ENCODE measurements at regions not wholly inside any gene's neighbourhood (a gene's known extent, or its start where the extent isn't known, plus 50 kb on each side); places are given as distances from the start of the nearest gene placed in this dataset.
A peak's percentile ranks its signal among the peaks of the same experiment; 100 is the strongest.
"Not testable (repeated sequence)": the region's sequence is repeated elsewhere in the genome, so short reads cannot be mapped to it uniquely, and the experiment has no call there.

DNA sequence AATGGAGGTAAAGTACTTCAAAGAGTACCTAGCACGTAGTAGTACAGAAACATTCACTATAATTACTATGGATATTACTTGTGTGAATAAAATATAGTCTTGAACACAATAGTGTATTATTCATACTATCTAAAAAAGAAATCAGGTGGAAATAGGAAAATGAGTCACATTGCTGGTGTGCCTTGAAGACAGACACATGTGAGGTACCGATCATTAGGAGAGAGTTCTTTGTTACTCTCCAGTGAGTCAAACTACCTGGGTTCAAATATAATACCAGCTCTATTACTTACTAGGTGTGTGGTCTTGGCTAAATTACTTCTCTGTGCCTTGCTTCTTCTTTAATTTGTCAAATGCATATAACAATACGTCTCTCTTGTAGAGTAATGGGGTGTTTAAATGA is 50.8 kb upstream of the BEND6 start:
- DNase-seq (ENCODE audit: low read depth in 2 of 3, low spot score in 2 of 3), result no peak

DNA sequence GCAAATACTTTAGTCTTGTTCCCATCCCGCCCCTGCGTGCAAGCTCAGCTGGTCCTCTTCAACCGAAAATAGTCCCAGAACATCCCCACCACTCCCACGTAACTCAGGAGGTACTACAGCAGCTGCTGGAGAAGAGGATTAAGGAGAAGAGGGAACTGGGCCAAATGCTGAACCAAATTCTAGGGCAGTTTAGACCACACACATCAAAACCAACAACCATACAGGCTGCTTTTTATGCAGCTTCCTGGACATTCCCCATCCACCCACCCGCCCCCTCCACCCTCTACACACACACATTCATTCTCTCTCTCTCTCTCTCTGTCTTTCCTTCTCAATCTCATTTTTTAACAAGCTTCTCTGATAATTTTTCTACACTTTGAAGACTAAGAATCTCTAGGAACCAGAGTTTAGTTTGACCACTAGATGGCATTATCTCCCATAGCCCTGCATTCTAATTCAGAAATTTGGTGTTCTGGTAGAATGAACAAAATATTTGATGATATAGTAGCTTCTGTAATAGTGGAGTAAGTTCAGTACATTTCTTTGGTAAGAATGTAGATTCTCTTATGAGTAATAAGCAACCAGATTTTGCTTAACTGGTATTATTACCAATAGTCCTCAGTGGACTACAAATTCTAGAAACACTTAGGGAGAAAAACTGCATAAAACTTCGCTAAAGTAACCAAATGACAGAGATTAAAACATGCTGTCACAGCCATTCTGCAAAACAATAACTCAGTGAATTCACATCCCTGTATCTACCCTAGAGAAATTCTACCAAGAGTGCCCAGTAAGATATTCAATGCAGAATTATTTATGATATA is 52.1 kb upstream of the BEND6 start:
- peak in 2 of 3 donors; percentile 22 to 65 for DNase-seq (ENCODE audit: low read depth in 2 of 3, low spot score in 2 of 3)

DNA sequence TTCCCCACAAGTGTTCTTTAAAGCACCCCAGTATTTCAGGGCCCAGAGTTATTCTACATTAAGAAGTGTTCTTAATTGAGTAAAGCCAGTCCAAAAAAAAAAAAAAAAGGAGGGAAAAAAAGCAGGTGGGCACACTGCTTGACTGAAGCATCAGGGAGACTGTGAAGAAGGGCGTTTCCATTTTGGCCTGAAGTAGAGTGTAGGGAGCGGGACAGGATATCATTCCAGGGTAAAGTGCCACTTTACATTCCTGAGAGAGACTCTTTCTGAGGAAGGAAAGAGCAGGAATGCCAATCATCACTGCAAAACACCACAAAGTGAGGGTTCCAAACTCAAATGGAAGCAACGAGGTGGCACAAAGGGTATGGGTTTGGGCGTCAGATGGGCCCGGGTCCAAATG is 54.1 kb upstream of the BEND6 start:
- no peak for DNase-seq (ENCODE audit: low read depth in 2 of 3, low spot score in 2 of 3)

DNA sequence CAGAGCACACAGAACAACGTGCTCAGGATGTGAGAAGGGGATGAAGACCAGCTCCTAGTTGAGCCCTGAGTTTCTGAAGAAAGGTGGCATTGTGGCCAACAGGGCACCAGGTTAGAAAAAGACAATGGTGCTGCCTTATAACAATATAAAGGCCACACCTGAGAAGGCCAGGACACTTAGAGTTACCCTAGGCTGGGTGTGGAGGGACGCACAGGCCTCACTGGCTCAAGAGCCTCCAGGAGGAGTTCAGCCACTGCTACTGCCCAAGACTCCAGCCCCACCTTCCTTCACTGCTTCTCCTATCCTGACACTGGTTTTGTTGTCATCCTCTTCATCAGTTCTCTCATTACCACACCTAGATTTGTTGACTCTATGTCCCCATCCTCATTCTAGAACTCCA is 55.2 kb upstream of the BEND6 start:
- DNase-seq (ENCODE audit: low read depth in 2 of 3, low spot score in 2 of 3), result no peak

DNA sequence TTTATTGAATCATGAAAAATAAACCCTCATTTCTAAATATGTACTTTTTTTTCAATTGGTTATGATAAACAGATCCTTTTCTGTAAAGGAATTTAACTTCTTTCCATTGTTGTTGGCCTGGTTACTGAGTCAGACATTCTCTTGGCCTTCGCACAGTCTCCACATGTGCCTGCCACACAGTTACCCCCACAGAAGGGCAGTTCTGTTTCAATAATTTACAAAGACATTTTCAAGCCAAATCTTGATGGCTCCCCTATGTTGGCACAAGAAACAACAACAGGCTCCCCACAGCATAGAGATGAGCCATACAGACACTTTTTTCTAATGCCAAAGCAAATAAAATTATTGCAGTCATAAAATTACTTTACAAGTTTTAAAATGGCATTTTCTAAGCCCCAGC is 55.6 kb upstream of the BEND6 start:
- DNase-seq (ENCODE audit: low read depth in 2 of 3, low spot score in 2 of 3), result no peak

DNA sequence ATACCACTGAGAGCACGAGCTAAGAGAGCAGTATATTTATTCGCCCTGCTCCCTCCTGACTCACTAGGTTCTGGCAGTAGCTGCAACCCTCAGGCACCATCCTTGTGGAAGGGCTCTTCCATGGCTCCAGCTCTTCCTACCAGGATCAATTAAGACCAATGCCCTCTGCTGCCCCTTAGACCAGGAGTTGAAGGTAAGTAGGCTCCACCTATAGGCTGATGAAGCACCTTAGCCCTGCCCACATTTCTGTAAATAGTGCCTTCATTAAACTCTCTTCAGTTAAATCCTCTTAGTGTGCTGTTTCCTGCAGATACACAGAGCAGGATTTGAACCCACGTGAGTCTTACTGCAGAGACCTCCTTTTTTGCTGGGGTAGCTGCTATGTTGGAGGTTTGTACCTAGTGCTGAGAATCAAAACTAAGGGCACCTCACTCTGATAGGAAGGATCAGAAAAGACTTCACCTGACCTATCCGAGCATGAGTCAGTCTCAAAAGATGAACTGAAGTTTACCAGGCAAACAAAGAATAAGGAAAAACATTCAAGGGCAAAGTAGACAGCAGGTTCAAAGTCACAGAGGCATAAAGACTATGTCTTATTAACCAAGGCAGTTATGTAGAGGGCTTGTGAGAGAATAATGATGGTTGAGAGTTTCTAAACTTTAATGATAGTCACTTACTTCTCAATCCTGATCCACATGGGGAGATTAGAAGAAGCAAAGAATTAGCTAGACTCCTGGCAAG is 56.9 kb upstream of the BEND6 start:
- no peak for DNase-seq (ENCODE audit: low read depth in 2 of 3, low spot score in 2 of 3)

DNA sequence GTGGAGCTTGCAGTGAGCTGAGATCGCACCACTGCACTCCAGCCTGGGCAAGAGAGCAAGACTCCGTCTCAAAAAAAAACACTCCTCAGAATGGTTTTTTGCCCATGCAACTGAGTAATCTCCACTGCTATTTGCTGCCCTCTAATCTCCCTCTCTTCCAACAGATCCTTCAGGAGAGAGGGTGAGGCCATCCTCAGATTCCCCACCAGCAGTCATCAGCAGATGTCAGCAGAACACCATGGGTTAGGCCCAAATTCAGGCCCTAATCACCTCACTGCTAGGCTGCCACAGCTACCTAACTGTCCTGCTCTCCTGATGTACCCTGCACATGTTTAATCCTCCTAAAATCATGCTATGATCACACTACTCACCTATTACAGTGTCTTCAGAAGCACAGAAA is 63.2 kb upstream of the BEND6 start:
- DNase-seq (ENCODE audit: low read depth in 2 of 3, low spot score in 2 of 3), result no peak

DNA sequence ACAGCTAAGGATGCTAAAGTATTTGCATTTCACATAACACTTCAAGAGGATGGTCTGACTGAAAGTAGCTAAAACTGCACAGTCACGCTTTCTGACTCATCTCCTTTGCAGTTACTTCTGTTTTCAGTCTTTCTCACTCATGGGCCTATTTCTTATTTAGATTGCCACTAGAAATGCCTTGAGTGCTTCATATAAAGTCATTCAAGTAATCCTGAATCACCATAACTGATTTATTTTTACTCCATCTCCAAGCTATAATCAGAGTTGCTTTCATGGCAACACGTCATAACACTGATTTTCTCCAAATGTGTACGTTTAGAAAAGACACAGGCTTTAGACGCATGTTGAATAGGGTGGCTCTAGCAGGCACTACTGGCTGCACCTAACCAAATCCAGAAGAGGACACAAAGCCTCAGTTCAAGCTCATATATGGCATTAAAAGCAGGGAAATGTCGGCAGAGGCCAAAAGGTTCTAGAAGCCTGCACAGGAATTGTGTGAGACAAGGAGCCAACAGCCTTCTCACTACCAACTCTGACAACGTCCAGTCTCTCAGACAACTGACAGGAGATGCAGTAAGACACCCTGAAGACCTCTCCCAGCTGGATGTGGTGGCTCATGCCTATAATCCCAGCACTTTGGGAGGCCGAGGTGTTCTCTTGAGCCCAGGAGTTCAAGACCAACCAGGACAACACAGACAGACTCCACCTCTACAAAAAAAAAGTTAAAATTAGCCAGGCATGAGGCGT is 64.1 kb upstream of the BEND6 start:
- DNase-seq (ENCODE audit: low read depth in 2 of 3, low spot score in 2 of 3), result peak in 2 of 3 donors; percentile 71 to 78

DNA sequence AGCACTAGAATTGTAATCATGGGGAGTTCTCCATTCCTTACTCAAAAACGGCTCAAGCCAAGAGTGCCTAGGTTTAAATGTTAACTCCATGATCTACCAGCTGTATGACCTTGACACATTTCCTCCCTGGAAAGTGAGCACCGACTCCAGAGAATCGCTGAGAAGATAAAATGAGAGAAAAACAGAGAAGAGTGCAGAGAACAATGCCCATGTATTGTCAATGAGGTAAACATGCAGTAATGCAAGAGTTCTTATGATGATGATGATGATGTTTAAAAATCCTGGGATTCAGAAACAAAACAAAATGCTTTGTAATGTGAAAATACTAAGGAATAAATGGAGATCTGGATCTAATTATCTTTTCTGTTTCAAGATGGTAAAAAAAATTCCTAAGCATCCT is 64.8 kb upstream of the BEND6 start:
- no peak for DNase-seq (ENCODE audit: low read depth in 2 of 3, low spot score in 2 of 3)

DNA sequence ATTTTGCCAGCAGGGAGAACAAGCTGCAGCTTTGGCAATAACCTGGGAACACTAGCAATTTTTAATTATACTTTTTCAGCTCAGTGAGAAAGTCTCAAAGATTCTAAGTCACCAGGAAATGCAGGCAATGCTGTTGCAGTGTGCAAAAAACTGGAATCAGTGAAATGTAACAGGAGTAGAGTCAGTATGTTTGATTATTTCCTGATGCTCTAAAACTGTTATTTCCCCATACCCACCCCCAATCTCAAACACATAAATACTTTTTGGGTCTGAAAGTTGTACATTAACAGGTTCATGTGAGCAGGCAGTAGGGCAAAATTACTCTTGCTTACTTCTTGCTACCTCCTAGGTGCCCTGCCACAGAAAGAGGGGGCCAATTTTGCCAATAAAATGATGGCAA is 65.4 kb upstream of the BEND6 start:
- no peak for DNase-seq (ENCODE audit: low read depth in 2 of 3, low spot score in 2 of 3)

DNA sequence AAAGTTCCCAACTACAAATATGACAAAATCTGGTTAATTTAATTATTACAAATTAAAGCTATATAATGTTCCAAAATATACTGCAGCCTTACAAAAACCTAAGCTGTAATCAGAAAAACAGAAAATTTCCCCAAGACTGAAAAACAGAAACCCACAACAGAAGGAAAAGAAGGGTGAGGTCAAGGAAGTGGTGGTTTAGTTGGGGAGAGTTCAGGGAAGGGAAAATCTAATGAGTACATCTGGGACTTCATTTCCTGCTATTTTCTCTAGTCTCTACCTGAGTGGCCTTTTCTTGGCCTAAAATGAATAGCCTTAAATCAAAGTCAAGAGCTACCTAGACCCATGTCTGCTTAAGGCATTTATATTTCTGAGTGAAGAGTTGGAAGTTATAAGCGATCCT is 66.2 kb upstream of the BEND6 start:
- DNase-seq (ENCODE audit: low read depth in 2 of 3, low spot score in 2 of 3), result no peak

DNA sequence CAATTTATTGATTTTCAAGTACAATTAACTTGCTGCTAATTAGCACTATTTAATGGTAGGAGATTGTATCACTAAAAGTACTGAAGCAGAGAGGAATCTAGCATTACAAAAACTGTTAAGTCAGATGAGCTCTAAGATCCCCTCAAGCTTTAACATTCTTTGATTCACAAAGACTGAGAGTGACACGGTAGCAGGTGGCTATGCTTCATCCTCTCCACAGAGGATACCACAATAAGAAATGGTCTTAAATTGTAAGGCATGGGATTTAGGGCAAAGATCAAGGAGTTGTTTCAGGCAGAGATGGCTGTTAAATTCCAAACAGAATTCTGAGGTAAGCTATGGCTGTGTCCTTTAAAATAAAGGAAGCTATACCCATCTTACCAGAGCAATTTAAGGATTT is 67.8 kb upstream of the BEND6 start:
- DNase-seq (ENCODE audit: low read depth in 2 of 3, low spot score in 2 of 3), result no peak

DNA sequence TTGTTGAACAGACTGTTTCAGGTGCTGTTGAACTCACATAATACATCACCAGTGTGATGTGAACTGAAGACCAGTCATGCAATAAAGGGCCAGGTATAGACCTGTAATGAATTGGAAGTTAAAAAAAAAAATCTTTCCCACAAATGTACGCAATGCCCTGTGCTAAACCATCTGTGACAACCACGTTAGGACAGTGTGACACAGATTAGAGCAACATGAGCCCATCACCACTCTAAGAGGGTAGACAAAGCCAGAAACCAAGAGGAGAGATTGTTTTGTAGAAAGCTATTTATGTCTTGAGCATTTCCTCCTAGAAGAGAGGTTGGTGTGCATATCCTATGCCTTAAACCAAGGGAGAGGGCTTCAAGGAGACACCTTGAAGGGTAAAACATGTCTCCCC is 77.0 kb upstream of the BEND6 start:
- no peak for DNase-seq (ENCODE audit: low read depth in 2 of 3, low spot score in 2 of 3)

DNA sequence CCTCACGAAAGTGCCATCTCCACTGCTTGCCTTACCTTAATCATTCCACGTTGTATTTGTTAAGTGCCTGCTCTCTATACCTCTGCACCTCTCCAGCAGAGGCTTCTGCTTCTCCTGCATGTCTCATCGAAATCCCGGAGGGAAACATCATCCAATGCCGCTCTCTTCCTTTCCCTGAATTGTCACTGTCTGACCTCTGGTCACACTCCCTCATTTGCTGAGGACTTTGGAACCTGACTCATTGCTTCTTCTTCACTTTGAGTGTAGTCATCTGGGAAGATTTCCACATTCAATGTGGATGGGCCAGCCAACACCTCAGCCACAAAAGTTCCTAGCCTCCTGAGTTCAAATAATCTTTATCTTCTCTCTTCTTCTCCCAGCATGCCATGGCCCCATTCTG is 78.9 kb upstream of the BEND6 start:
- no peak for DNase-seq (ENCODE audit: low read depth in 2 of 3, low spot score in 2 of 3)

DNA sequence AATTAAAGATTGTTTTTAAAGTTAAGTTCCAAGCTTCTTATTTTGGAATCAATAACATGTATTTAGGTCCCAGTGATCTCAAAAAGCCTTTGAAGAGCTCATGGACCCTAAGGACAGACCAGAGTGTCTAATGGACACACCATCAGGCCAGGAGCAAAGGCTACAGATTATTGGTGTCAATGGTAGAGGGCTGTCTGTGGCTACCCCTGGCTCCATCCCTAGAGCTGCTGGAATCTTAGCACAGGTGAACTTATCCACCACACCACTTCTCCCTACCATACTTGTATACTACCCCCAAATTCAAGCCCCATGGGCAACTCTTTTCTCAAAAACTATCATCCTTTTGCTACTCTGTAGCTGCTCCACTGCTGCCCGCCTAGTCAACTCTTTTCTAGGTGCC is 79.4 kb upstream of the BEND6 start:
- DNase-seq (ENCODE audit: low read depth in 2 of 3, low spot score in 2 of 3), result no peak

DNA sequence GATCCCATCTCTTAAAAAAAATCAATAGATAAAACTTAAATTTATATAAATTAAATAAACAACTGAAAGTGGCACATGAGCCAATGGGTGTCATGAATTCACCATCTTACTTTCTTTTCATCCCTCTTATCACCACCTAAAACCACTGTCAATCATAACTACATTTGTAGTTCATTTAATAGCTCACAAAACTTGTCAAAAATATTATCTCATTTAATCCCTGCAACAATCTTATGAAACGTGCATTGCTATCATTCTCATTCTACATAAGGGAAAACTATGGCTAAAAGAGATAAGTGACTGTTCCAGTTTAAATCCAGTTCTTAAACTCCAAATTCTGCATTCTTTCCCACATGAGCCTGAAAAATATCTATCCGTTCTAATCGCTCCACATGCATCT is 80.6 kb upstream of the BEND6 start:
- DNase-seq (ENCODE audit: low read depth in 2 of 3, low spot score in 2 of 3), result no peak

DNA sequence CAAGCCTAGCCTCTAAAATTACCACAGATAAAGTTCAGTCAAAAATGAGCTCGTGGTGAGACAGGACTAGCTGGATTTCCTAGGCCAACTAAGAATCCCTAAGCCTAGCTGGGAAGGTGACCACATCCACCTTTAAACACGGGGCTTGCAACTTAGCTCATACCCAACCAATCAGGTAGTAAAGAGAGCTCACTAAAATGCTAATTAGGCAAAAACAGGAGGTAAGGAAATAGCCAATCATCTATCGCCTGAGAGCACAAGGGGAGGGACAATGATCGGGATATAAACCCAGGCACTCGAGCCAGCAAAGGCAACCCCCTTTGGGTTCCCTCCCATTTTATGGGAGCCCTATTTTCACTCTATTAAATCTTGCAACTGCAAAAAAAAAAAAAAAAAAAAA is 84.9 kb upstream of the BEND6 start:
- not testable (repeated sequence) for DNase-seq (ENCODE audit: low read depth in 2 of 3, low spot score in 2 of 3)

DNA sequence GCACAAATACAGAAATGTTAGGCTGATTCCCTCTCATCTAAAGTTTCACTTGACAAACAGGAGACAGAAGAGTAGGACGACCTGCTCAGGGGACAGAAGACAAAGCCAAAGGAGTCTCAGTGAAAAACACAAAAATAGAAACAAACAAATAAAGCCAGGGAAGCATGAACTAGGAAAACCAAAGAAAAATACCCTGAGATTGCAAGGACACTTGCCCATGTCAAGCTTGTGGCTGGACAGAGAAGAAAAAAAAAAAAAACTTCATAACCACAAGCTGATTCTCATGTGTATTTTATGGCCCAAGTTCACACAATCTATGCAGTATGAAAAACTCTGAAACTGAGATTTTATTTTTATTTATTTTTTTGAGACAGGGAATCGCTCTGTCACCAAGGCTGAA is 85.6 kb upstream of the BEND6 start:
- DNase-seq (ENCODE audit: low read depth in 2 of 3, low spot score in 2 of 3), result no peak

DNA sequence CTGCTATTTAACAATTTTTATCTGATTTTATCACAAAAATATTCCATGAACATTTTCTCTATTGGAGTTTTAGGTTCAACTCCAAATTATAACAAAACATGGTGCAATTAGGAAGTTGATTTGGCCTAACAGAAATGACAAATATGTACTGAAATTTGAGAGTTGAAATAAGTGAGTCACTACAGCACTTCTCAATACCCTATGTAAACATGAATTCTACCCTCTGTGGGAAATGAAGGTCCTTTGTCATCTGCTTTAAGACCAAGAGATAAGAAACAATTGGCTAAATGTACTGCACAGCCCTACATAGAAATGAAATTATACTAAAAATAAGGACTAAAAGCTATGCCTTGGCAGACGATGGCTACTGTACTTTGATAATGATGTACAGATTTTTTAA is 86.2 kb upstream of the BEND6 start:
- no peak for DNase-seq (ENCODE audit: low read depth in 2 of 3, low spot score in 2 of 3)

DNA sequence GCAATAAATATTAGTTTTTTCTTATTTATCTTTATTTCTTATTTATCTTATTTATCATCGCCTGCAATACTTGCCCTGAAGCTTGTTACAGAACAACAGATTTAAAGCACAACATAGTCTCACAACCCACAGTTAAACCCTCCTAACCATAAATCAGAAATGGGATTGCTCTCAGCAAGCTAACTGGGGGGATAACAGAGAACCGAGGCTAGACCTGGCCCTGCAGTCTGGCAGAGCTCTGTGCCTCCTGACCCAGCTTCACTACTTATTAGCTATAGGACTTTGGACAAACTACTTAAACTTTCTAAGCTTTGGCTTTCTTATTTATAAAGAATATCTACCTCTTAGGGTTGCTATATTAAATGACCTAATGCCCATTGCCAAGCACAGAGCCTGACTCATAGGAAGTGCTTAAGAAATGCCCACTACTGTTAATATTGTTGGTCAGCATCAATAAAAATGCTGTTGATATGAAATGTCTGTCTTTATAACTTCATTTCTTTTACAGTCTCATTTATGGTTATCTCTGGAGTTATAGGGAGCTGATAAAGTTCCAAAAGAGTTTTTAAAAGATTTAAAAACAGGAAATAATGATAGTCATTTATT is 87.9 kb upstream of the BEND6 start:
- no peak for DNase-seq (ENCODE audit: low read depth in 2 of 3, low spot score in 2 of 3)
